ENCODE measurements at regions not wholly inside any gene's neighbourhood (a gene's known extent, or its start where the extent isn't known, plus 50 kb on each side); places are given as distances from the start of the nearest gene placed in this dataset.
"Not testable (repeated sequence)": the region's sequence is repeated elsewhere in the genome, so short reads cannot be mapped to it uniquely, and the experiment has no call there.

DNA sequence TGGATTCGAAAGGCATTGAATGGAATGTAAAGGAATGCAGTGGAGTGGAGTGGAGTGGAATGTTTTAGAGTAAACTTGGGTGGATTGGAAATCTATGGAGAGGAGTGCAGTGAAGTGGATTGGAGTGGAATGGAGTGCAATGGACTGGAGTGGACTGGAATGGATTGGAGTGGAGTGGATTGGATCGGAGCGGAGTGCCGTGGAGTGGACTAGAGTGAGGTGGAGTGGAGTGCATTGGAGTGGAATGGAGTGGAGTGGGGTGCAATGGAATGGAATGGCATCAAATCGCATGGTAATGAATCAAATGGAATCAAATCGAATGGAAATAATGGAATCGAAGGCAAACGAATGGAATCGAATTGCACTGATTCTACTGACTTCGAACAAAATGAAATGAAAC, 1023.9 kb downstream of the CDY1 start:
- H3K27me3 ChIP-seq (replicated peaks in 1 of 4; ENCODE audit: control insufficient read depth in 3 of 4, extremely low read depth in 1 of 4, insufficient read depth in 3 of 4, low read length in 3 of 4): not testable (repeated sequence)
- 82 to 100% methylated on average over 2 to 10 of the region's 10 CpGs for WGBS, 2 experiments (ENCODE audit: extremely low coverage in 1 of 2, insufficient coverage in 1 of 2, insufficient read length in 1 of 2, insufficient replicate concordance in 2 of 2, low coverage in 1 of 2, low lambda C conversion rate in 2 of 2, missing lambda C conversion rate in 1 of 2)

DNA sequence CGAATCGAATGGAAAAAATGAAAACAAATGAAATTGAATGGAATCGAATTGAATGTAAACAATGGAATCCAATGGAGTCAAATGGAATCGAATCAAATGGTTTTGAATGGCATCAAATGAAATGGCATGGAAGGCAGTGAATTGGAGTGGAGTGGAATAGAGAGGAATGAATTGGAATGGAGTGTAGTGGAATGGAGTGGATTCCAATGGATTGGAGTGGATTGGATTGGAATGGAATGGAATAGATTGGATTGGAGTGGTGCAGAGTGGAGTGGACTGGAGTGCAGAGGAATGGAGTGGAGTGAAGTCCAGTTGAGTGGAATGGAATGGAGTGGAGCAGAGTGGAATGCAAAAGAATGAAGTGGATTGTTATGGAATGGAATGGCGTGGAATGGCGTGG, 1026.3 kb downstream of the CDY1 start:
- H2BK12ac ChIP-seq (ENCODE audit: low read depth, low read length); H3K4me2 ChIP-seq (ENCODE audit: insufficient read depth in 1 of 2, low read depth in 2 of 2, low read length in 2 of 2); FAIRE-seq; H3K79me1 ChIP-seq (ENCODE audit: low read depth, low read length); H3K79me2 ChIP-seq (ENCODE audit: control insufficient read depth in 1 of 2, insufficient read depth in 2 of 2, low read length in 2 of 2); H3K36me3 ChIP-seq (ENCODE audit: control insufficient read depth in 2 of 4, insufficient read depth in 4 of 4, low read length in 3 of 4); H2AK5ac ChIP-seq (ENCODE audit: low read depth, low read length); H4K5ac ChIP-seq (ENCODE audit: insufficient read length, low read depth, low read length); CTCF ChIA-PET (ENCODE audit: partially characterized antibody); H3K27ac ChIP-seq (ENCODE audit: low read depth, low read length); H3K14ac ChIP-seq (ENCODE audit: insufficient read length); H3K4me1 ChIP-seq (replicated peaks in 1 of 4; ENCODE audit: control insufficient read depth in 3 of 4, insufficient read depth in 4 of 4, low read length in 3 of 4); H2BK20ac ChIP-seq (ENCODE audit: low read length); H3K4ac ChIP-seq (replicated peaks; ENCODE audit: insufficient read length, low read depth, low read length); H3K27me3 ChIP-seq (replicated peaks in 1 of 4; ENCODE audit: control insufficient read depth in 3 of 4, extremely low read depth in 1 of 4, insufficient read depth in 3 of 4, low read length in 3 of 4); H4K91ac ChIP-seq (replicated peaks; ENCODE audit: insufficient read length, low read length); H2BK120ac ChIP-seq (replicated peaks; ENCODE audit: low read depth, low read length); H3K9ac ChIP-seq (replicated peaks in 1 of 4; ENCODE audit: extremely low read depth in 1 of 4, low read depth in 3 of 4, low read length in 3 of 4); H2BK15ac ChIP-seq (ENCODE audit: low read length); H3K23ac ChIP-seq (ENCODE audit: insufficient read length); H3K18ac ChIP-seq (ENCODE audit: extremely low read depth, low read length); H3K23me2 ChIP-seq (ENCODE audit: low read depth, low read length); POLR2A ChIA-PET (ENCODE audit: partially characterized antibody); H3K56ac ChIP-seq (replicated peaks; ENCODE audit: insufficient read length, low read depth, low read length); H2AFZ ChIP-seq (ENCODE audit: low read length); H4K20me1 ChIP-seq (replicated peaks in 1 of 2; ENCODE audit: control insufficient read depth in 1 of 2, insufficient read depth in 2 of 2, low read length in 2 of 2); H4K8ac ChIP-seq (ENCODE audit: extremely low read depth, insufficient read depth, low read length); H2BK5ac ChIP-seq (ENCODE audit: low read depth, low read length); H3K4me3 ChIP-seq (ENCODE audit: extremely low read depth in 1 of 4, insufficient read depth in 2 of 4, low read depth in 3 of 4, low read length in 4 of 4); DNase-seq (ENCODE audit: low read depth in 1 of 2, low spot score in 2 of 2): not testable (repeated sequence)
- H3K9me3 ChIP-seq (ENCODE audit: insufficient read depth in 2 of 2, low read depth in 1 of 2, low read length in 1 of 2): peaks cover 9 to 27% of the 10 kb centered on the region in 2 experiments; a peak in 3 of 4 replicates
- WGBS, 2 experiments (ENCODE audit: extremely low coverage in 1 of 2, insufficient coverage in 1 of 2, insufficient read length in 1 of 2, insufficient replicate concordance in 2 of 2, low coverage in 1 of 2, low lambda C conversion rate in 2 of 2, missing lambda C conversion rate in 1 of 2): 96% methylated on average over 4 of the region's 6 CpGs; no CpG with 5 or more reads in 1 of the 2 experiments

More for the DNA sequence above, 1023.9 kb downstream of the CDY1 start:
- H2BK120ac ChIP-seq (replicated peaks; ENCODE audit: low read depth, low read length); H4K91ac ChIP-seq (replicated peaks; ENCODE audit: insufficient read length, low read length); H3K18ac ChIP-seq (ENCODE audit: extremely low read depth, low read length); POLR2A ChIA-PET (ENCODE audit: partially characterized antibody); H3K79me1 ChIP-seq (ENCODE audit: low read depth, low read length); H4K8ac ChIP-seq (ENCODE audit: extremely low read depth, insufficient read depth, low read length); FAIRE-seq; H4K20me1 ChIP-seq (replicated peaks in 1 of 2; ENCODE audit: control insufficient read depth in 1 of 2, insufficient read depth in 2 of 2, low read length in 2 of 2); H3K56ac ChIP-seq (replicated peaks; ENCODE audit: insufficient read length, low read depth, low read length); H3K4me2 ChIP-seq (ENCODE audit: insufficient read depth in 1 of 2, low read depth in 2 of 2, low read length in 2 of 2); CTCF ChIA-PET (ENCODE audit: partially characterized antibody); H2BK15ac ChIP-seq (ENCODE audit: low read length); H2BK20ac ChIP-seq (ENCODE audit: low read length); H3K36me3 ChIP-seq (ENCODE audit: control insufficient read depth in 2 of 4, insufficient read depth in 4 of 4, low read length in 3 of 4); H3K27ac ChIP-seq (ENCODE audit: low read depth, low read length); H2BK5ac ChIP-seq (ENCODE audit: low read depth, low read length); H2BK12ac ChIP-seq (ENCODE audit: low read depth, low read length); H3K4me1 ChIP-seq (replicated peaks in 1 of 4; ENCODE audit: control insufficient read depth in 3 of 4, insufficient read depth in 4 of 4, low read length in 3 of 4); H3K4ac ChIP-seq (replicated peaks; ENCODE audit: insufficient read length, low read depth, low read length); H3K23ac ChIP-seq (ENCODE audit: insufficient read length); H3K4me3 ChIP-seq (ENCODE audit: extremely low read depth in 1 of 4, insufficient read depth in 2 of 4, low read depth in 3 of 4, low read length in 4 of 4); H2AFZ ChIP-seq (ENCODE audit: low read length); DNase-seq (ENCODE audit: low read depth in 1 of 2, low spot score in 2 of 2); H2AK5ac ChIP-seq (ENCODE audit: low read depth, low read length); H3K79me2 ChIP-seq (ENCODE audit: control insufficient read depth in 1 of 2, insufficient read depth in 2 of 2, low read length in 2 of 2); H4K5ac ChIP-seq (ENCODE audit: insufficient read length, low read depth, low read length); H3K14ac ChIP-seq (ENCODE audit: insufficient read length); H3K9ac ChIP-seq (replicated peaks in 1 of 4; ENCODE audit: extremely low read depth in 1 of 4, low read depth in 3 of 4, low read length in 3 of 4): not testable (repeated sequence)
- Histone ChIP-seq H3K23me2 (ENCODE audit: low read depth, low read length) (peaks cover 18% of the 10 kb centered on the region; the same call in 1 of the 2 replicates), H3K9me3 (ENCODE audit: insufficient read depth in 2 of 2, low read depth in 1 of 2, low read length in 1 of 2) (peaks cover 14 to 30% of the 10 kb centered on the region in 2 experiments; a peak in 3 of 4 replicates)

All from H1 (cell line).